GM21515 (cell line): ENCODE measurements at regions not wholly inside any gene's neighbourhood (a gene's known extent, or its start where the extent isn't known, plus 50 kb on each side); places are given as distances from the start of the nearest gene placed in this dataset.
"Not testable (repeated sequence)": the region's sequence is repeated elsewhere in the genome, so short reads cannot be mapped to it uniquely, and the experiment has no call there.

Source experiments
- ATAC-seq: cut with Tn5 transposase; IDR thresholded peaks from one replicate; pipeline ENCODE4 v1.9.1; 2021; ENCODE audit not compliant: unreplicated experiment

DNA sequence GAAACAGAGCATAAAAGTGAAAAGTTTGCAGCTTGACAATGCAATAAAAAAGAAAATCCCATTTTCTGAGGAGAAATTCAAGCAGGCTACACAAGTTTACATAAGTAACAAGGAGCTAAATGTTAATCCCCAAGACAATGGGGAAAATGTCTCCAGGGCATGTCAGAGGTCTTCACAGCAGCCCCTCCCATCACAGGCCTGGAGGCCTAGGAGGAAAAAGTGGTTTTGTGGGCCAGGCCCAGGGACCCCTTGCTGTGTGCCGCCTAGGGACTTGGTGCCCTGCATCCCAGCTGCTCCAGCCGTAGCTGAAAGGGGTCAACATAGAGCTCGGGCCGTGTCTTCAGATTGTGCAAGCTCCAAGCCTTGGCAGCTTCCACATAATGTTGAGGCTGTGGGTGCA is 186.7 kb upstream of the MAP3K1 start:
- not testable (repeated sequence) for ATAC-seq

DNA sequence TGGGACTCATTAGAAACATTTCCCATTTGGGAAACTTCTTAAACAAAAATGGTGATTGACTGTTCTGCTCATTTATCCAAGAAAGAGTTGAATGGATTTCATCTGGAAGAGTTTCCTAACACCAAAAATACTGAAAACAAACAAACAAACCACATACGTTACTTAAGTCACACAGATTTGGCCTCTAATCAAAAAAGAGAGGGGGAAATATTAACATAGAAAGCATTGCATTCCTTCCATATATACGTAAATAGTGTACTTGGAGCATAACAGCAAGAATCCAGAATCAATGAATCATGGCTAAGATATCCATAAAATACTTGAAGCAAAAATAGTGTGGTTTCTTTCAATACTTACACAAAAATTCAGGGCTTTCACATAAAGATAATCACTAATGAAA is 189.8 kb upstream of the MAP3K1 start:
- ATAC-seq: no peak

DNA sequence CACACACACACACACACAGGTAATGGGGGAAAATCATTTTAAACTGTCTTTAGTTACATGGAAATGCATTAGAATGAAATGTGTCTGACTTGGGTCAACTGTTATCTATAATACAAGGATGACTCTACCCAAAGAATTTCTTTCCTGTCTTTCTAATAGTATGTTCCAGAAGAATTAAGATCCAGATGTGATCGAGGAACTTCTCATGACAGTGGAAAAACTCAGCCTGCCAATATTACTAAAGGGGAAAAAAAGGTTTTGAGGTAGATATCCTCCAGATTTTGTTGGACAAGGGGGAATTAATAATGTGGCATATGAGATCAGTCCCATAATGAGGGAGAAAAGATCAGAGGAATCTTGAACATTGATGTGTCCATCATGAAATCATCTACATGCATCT is 190.6 kb upstream of the MAP3K1 start:
- no peak for ATAC-seq

DNA sequence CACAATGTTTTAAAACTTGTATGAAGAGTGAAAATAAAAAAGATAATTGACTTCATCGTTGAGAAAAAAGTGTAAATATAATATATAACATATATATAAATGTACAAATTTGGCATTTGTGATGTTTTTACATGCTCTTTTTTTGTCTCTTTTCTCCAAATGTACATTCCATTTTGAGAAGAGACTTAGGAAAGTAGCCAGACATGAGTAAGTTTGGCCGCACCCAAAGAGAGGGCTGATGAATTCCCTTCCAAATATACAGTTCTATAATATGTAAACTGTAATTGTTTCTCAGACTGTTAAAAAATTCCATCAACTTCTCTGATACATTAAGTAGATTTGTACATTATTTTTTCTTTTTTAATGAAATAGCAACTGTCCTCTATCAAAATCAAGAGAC is 193.2 kb upstream of the MAP3K1 start:
- ATAC-seq: no peak

DNA sequence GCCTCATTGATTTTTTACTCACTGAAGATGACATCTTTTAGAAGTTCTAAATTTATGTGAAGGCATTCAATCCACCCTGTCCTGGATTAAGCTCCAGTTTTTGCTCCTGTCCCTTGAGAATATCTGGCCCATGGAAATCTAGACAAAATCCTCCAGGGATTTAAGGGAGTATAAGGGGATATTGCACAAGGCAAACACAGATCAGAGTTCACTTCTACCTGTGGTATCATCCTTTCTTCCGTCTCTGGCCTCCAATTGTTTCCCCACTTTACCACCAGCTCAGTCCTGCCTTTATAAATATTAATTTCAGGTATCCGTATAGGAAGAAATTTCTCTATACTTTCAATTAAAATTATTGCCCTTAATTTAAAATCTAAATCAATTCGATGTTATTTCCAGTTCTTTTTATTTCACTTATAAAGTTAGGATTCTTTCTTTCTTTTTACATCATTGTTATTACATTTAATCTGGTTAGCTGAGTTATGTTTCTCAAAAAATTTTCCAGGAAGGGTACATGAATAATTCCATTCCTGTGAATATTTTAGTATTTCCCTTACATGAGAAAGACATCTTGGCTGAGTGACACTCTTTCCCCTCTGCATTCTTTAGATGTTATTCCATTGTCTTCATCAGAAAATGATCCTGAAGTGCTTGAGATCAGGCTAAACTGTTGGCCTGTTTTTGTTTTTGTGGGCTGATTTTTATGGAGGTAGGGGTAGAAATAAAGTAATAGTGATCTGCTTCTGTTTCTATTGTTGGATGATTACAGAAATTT is 194.3 kb upstream of the MAP3K1 start:
- no peak for ATAC-seq

DNA sequence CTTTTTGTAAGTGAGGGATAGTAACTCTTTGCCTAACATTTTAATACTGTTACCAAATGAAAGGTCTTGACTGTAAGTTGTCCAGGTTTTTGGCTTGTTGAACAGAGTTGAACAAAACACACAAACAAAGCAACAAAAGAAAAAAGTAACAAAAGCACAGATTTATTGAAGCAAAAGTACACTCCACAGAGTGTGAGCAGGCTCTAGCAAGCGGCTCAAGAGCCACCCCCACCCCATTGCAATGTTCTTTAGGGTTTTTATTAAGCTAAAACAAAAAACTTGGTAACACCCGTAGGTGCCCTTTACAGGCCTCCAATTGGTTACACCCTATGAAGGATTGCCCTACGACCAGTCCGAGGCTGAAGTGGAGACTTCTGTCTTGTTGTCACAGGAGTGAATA is 197.4 kb upstream of the MAP3K1 start:
- no peak for ATAC-seq

DNA sequence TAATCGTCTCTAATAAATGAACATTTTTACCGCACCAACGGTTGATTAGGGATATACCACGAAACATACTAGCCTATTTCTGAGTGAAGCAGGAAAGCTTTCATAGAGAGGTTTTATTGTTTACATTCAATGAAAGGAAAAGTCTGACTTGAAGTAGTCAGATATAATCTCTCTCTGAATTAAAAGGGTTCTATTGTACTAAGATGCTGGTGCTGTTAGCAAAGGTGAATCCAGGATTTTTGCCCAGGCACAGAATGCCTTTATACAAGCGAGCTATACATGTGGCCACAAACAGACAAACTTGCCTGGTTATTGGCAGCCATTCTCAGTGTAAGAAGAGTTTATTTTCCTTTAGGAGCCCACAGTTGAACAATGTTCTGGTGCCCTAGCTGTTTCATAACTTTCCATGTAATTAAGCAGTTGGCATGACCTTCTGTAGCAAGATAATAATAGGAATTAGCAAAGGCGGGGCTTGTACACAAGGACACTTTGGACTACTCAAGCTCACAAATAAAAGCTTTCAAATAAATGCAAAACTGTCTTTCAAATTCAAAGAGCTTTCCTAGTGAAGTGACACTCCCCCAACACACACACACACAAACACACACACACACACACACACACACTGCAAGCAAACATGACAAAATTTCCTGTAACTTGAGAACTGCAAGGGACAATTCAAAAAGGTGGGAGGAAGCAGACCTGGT is 198.7 kb upstream of the MAP3K1 start:
- ATAC-seq: no peak

DNA sequence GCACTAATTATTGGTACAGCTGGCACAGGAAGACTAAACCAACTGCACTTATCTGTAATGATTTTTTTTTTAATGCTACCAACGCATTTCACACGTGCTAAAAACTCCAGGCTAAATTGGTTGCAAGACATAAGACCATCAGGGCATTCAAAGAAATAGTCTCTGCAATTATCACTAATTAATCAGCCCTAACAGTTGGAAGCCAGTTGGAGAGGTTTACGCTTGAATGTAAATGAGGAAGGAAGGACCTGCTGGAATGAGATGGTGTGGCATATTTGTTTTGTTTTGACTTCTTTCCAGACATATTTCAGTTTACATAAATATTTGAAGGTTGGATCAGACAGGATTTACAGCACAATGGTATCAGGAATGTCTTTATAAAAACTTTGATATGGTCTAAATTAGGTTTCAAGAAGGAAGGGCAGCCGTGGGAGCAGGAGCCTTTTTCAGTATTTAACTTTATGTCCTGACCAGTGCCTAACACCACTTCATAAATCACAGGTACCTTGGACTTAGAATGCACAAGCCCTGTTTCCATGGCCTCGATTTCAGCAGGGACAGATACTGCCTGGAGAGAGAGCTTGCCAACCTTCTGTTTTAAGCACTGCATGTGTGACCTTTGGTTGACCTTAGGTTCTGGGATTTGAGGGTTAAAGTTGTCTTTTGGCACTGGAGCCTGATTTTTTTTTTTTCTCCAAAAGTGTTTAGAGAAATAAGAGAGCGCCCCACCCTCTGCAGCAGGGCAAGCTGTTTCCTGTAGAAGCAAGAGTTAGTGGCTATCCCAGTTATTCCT is 199.8 kb upstream of the MAP3K1 start:
- ATAC-seq: no peak

DNA sequence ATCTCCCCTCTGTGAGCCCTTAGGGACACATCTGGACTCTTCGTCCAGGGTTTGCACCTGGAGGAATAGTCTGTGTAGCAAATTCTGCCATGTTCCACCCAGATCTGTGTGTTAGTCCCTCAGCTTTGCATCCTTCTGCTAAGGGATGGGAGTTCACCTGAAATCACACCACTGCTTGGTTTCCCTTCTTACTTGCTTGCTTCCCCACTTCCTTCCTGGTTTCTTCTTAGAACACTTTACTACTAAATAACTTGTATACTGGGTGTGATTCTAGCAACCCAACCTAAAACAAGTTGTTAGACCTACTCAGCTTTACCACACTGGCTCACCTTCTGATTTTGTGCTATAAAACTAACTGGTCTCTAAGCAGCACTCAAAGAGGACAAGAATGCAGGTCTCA is 202.6 kb upstream of the MAP3K1 start:
- no peak for ATAC-seq

DNA sequence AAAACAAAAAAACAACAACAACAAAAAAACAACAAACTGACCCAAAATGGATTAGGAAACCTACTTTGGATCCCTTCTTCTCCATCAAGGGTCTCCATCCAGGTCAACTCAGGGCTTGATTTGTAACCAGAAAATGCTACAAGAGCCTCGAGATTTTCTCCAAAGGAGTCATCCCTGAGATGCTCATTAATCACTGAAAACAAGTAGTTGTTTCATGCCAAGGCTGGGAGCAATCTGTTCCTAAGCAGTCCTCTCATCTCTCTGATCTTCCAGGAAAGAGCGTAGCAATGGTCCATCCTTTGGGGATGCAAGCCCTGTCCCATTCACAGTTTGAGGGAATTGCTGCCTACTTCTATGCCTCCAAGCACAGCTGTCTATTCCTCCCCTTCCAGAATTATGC is 203.0 kb upstream of the MAP3K1 start:
- no peak for ATAC-seq

DNA sequence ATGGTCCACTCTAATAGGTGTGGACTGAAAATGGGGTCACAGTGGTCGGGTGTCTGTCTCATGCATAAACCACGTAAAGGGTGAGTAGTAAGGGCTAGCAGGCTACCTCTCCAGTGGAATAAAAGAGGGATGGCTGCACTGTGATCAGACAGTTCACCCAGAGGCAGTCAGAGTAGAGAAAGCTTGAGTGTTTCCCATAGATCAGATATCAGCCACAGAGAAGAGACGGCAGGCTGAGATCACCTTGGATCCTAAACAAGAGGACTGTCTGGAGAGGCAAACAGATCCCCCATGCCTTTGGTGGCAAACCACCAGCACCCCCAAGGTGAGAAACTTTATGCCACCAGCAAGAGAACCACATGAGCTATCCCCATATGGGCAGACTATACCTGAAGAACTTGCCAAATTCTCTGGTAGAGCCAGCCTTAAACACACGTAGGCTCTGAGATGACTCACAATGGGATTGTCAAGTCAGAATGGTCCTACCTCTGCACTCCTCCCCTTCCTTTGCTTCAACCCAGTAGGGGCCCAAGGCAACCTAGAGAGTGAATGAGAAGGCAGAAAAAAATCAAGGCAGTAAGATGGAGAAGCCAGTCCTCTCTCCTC is 205.2 kb upstream of the MAP3K1 start:
- no peak for ATAC-seq

DNA sequence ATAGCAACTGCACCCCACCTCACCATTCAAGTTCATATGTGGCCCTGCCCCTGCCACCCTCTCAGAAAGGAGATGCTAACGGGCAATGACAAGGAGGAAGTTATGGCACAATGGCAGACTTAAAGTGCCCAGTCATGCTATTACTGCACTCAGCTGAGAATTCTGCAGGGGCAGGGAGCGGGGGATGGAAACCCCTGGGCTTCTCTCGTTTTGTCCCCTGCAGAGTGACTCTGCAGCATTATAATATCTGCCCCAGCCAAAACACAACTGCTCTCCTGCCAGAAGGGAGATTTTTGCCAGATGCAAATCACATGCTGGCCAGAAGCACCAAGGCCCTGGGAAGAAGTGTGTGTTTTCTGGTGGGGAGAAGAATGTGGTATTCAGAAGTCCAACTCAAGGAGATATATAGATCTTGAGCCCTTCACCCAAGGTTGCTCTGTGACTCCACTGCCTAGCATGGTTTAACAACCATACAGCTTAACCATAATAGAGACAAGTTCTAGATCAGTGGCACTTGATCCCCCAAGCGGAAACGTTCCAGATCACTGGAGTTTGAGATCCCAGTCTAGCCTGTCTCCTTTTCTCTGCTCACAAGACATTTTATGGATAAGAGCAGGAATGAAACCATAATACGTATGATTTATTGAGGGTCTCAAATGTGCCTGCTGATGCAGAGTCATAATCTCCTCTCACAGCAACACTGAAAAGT is 207.0 kb upstream of the MAP3K1 start:
- no peak for ATAC-seq

DNA sequence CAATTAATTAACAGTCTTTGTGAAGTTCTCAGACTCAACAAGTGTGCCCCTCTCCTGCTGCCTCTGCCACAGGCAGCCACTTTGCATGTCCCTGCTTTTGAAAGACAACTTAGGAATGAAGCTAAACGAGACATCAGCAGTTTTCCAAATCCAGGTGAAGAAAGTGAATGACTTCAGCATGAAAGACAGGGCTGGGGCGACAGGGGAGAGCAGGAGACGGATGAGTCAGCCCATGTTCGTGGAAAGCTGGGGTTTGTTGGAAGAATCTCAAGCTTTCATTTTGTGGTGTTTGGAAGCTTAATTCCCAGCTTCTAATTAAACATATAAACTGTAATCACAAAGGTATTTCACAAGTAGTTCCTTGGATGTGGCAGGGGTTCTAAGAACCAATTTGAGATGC is 207.8 kb upstream of the MAP3K1 start:
- no peak for ATAC-seq

DNA sequence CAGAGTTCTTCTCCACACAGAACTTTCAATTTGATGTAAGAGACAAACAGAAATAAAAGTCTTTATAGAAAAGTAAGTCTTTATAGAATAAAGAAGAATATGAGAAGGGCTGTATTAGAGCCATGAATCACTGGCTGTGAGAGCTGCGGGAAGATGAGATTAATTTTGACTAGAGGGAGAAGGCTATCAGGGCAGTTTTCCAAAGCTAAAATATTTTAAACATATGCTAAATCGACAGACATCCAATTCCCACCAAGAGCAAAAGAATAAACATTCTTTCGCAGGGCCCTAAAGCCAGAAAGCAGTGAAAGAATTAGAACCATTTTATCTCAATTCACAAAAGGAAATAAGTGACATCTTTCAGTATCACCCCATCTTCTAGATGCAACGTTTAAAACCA is 208.3 kb upstream of the MAP3K1 start:
- no peak for ATAC-seq

DNA sequence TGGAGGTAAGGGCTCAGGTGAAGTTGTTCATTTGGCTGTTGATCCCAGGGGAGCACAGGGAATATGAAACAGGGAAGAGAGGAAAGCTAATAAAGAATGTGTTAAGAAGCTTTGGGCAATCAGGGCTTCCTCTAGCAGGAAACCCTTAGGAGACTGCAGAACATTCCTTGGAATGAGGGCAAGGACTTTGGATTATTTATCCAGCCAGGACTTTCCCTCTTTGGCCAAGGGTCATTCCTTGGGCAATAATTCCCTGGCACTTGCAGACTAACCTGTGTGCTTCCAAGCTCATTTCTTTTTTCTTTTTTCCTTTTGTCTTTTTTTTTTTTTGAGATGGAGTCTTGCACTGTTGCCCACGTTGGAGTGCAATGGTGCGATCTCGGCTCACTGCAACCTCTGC is 209.2 kb upstream of the MAP3K1 start:
- ATAC-seq: no peak

DNA sequence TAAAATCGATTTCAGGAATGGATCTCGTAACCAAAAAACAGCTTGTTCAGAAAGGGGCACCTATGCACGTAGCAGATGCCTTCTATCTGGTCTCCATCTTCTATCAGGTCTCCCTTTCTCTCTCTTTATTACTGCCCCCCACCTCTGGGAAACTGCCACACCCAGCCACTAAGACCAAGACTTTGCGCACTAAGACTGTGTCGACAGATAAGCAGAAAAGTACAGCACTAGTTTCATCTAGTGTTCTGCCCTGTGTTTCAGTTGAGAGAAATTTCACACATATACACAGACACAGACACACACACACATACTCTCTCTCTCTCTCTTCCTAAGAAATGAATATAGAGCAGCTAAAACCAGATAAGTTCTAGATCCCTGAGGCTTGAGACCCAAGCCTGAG is 210.1 kb upstream of the MAP3K1 start:
- no peak for ATAC-seq

DNA sequence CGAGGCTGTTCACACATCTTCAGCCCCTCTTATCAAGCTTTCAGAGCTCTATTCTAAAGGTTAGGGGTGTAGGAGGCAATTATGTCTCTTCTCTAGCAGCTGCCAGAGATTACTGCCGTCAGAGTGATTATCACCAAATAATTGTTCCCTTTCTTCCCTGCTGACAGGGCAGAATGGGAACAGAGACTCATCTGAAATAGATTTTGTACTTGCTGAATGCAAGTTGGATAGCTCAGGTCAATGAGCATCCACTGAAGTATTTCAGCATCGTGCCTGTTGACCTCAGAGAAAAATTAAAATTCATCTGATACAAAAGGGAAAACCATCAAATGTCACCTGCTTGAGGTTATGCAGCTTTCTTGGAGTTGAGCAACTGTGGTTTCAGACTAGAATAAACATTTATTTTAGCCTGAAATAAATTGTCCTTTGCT is 213.7 kb upstream of the MAP3K1 start:
- no peak for ATAC-seq

DNA sequence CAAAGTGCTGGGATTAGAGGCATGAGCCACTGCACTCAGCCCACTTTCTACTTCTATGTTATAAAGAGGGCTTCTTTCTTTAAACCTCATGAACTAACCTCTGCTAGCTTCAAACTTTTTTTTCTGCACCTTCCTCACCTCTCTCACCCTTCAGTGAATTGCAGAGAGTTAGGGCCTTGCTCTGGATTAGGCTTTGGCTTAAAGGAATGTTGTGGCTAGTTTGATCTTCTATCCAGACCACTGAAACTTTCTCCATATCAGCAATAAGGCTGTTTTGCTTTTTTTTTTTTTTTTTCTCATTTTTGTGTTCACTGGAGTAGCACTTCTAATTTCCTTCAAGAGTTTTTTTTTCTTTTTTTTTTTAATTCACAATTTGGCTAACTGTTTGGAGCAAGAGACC is 216.4 kb upstream of the MAP3K1 start:
- ATAC-seq: no peak

DNA sequence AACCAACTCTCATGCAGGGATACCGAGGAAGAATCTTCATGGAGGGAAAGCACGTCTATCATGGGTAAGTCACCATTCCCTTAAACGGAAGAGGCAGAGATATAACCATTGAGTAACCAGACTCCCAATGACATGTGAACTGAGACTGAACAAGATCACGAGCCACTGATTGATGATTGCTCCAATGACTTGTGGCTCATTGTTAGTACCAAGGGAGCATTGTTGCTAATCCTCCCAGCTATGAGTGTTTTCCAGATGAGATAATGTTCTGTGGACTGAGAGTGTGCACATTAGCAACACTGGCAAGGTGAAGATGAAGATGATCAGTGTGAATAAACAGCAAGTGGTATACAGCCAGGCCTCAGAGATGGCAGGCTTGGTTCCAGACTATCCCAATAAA is 219.2 kb upstream of the MAP3K1 start:
- no peak for ATAC-seq

DNA sequence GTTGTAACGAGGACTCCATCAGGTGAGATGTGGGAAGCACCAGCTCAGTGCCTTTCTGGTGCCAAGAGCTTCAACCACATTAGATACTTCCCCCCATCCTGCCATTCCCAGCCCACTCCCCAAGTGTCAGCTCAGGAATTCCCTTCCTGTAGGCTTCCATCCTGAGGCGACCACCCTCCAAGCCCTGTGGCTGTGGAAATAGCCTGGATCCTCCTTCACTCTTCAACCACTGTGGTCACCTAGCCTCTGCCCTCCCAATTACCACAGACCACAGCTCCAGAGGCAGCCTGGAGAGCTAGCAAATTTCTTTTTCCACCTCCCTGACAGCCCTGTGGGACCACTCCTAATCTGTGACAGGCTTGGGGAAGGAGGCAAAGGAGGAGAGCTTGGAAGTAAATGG is 219.8 kb upstream of the MAP3K1 start:
- no peak for ATAC-seq

DNA sequence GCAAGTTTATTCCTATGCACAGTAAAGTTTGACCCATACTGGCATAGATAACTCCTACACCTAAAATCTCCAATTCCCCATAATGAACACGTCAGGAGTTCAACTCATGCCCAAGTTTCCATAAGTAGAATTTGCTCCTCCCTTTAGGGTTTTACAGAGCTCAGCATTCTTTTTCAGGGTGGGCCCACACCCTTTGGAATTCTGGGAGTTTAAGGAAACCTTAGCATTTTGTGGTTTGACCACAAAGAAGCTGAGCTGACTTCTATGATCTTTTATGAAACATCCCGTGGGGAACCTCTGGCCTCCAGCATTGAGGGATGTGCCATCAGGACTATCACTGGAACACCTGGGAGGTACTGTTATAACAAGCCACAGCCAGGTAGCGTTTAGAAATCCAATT is 220.6 kb upstream of the MAP3K1 start:
- no peak for ATAC-seq
